Transverse colon (tissue), 3 donors: ENCODE measurements at regions not wholly inside any gene's neighbourhood (a gene's known extent, or its start where the extent isn't known, plus 50 kb on each side); places are given as distances from the start of the nearest gene placed in this dataset.

ENCODE experiments used
- EP300 ChIP-seq: sonication (generic); formaldehyde crosslinking; IDR thresholded peaks from one replicate; pipeline ENCODE4 v1.6.1; 2017; ENCODE audit warnings: antibody characterized with exemption, low read depth
- TF ChIP-seq, protein P1 (sequence below), 5 experiments: fragments of 200-600 bp in 3 of 5; fragments of 450-650 bp in 2 of 5; sonication (generic) in 3 of 5; IDR thresholded peaks; 1 replicate in 2 of 5; 2 replicates in 3 of 5; pipeline ENCODE4 v1.5.1; 2016 to 2017; ENCODE audit warnings: antibody characterized with exemption in 5 of 5, inconsistent platforms in 3 of 5, mild to moderate bottlenecking in 2 of 5, moderate library complexity in 1 of 5

DNA sequence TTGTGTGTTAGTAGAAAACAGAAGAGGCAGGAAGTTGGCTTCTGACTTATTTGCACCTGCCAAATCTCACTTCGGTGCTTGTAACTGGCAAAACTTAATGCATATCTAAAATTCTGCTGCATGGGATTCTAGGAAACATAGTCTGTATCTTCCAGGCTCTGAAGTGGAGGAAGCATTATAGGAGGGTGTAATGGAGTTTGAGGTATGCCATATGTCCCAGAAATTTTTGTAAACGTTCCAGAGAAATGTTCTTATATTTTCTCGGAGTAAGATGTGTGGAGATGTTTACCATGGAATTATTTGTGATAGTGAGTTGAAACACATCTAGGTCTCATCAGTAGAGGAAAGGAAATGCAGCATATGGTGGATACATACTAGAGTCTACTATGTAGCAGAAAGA is 1329.0 kb upstream of the NUDT12 start:
- TF ChIP-seq, protein P1, sequence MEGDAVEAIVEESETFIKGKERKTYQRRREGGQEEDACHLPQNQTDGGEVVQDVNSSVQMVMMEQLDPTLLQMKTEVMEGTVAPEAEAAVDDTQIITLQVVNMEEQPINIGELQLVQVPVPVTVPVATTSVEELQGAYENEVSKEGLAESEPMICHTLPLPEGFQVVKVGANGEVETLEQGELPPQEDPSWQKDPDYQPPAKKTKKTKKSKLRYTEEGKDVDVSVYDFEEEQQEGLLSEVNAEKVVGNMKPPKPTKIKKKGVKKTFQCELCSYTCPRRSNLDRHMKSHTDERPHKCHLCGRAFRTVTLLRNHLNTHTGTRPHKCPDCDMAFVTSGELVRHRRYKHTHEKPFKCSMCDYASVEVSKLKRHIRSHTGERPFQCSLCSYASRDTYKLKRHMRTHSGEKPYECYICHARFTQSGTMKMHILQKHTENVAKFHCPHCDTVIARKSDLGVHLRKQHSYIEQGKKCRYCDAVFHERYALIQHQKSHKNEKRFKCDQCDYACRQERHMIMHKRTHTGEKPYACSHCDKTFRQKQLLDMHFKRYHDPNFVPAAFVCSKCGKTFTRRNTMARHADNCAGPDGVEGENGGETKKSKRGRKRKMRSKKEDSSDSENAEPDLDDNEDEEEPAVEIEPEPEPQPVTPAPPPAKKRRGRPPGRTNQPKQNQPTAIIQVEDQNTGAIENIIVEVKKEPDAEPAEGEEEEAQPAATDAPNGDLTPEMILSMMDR (IDR thresholded peaks at IDR 0.05), result no peak
- no peak for TF ChIP-seq EP300
